Naive thymus-derived CD4-positive, alpha-beta T cell (primary cell): ENCODE measurements at regions not wholly inside any gene's neighbourhood (a gene's known extent, or its start where the extent isn't known, plus 50 kb on each side); places are given as distances from the start of the nearest gene placed in this dataset.

Experiments used
- ATAC-seq: fragments of 150-1000 bp; cut with Tn5 transposase; 2 replicates; pipeline ENCODE4 v1.10.0; 2021; ENCODE audit warnings: mild to moderate bottlenecking, moderate library complexity
- CTCF ChIA-PET: fragments of 350-600 bp; sonication (Branson Sonifier 250); formaldehyde crosslinking; loops from one replicate; lab custom pipeline; 2021; ENCODE audit warnings: antibody characterized with exemption; lab: Charles Lee
- POLR2A ChIA-PET: fragments of 350-600 bp; sonication (Branson Sonifier 250); formaldehyde crosslinking; loops from one replicate; lab custom pipeline; 2021; ENCODE audit warnings: antibody characterized with exemption, inconsistent platforms; lab: Charles Lee
- DNase-seq, 9 donors: peaks; one replicate each; pipeline versions ENCODE4 v3.0.0 to v3.0.0-alpha.2; 2020 to 2022; ENCODE audit warnings: mixed read lengths in 1 of 9
- H3K27ac ChIP-seq: one replicate; pipeline ENCODE4 v1.7.0; 2013; ENCODE audit warnings: mild to moderate bottlenecking, low read depth, low read length, moderate library complexity
- H3K27me3 ChIP-seq, 2 donors: one replicate each; pipeline ENCODE4 v1.7.0; 2013; ENCODE audit warnings: low read length in 2 of 2, mild to moderate bottlenecking in 2 of 2, moderate library complexity in 2 of 2; ENCODE audit not compliant: control insufficient read depth in 2 of 2, insufficient read depth in 2 of 2
- H3K36me3 ChIP-seq, 3 experiments: 1 replicate in 2 of 3; 2 replicates in 1 of 3; pipeline ENCODE4 v1.7.0; 2013; ENCODE audit warnings: low read length in 3 of 3, mild to moderate bottlenecking in 3 of 3, moderate library complexity in 1 of 3; ENCODE audit not compliant: insufficient read depth in 3 of 3, control insufficient read depth in 2 of 3
- H3K4me1 ChIP-seq, 2 donors: one replicate each; pipeline ENCODE4 v1.7.0; 2013; ENCODE audit warnings: low read length in 2 of 2, mild to moderate bottlenecking in 2 of 2, moderate library complexity in 1 of 2; ENCODE audit not compliant: control insufficient read depth in 2 of 2, insufficient read depth in 2 of 2
- H3K4me3 ChIP-seq: 2 replicates; pipeline ENCODE4 v1.7.0; 2013; ENCODE audit warnings: mild to moderate bottlenecking, low read length
- H3K9me3 ChIP-seq, 3 experiments: 1 replicate in 2 of 3; 2 replicates in 1 of 3; pipeline ENCODE4 v1.7.0; 2013; ENCODE audit warnings: low read length in 3 of 3; ENCODE audit not compliant: control insufficient read depth in 2 of 3
- H3K27ac Mint-ChIP-seq, 9 donors: one replicate each; pipeline ENCODE4 v1.8.0; 2020 to 2022; ENCODE audit warnings: mixed read lengths in 9 of 9, mild to moderate bottlenecking in 8 of 9, moderate library complexity in 5 of 9, inconsistent platforms in 2 of 9
- H3K27me3 Mint-ChIP-seq, 5 donors: one replicate each; pipeline ENCODE4 v1.8.0; 2021 to 2022; ENCODE audit warnings: mixed read lengths in 5 of 5, mild to moderate bottlenecking in 1 of 5
- H3K36me3 Mint-ChIP-seq, 5 donors: one replicate each; pipeline ENCODE4 v1.8.0; 2020 to 2022; ENCODE audit warnings: mixed read lengths in 5 of 5, mild to moderate bottlenecking in 3 of 5, inconsistent platforms in 1 of 5
- H3K4me1 Mint-ChIP-seq, 7 donors: one replicate each; pipeline ENCODE4 v1.8.0; 2020 to 2022; ENCODE audit warnings: mixed read lengths in 7 of 7, mild to moderate bottlenecking in 3 of 7, inconsistent platforms in 1 of 7
- H3K4me3 Mint-ChIP-seq, 10 donors: one replicate each; pipeline ENCODE4 v1.8.0; 2020 to 2022; ENCODE audit warnings: mild to moderate bottlenecking in 10 of 10, mixed read lengths in 10 of 10, moderate library complexity in 6 of 10, inconsistent platforms in 2 of 10
- H3K9me3 Mint-ChIP-seq, 11 donors: one replicate each; pipeline ENCODE4 v1.8.0; 2020 to 2022; ENCODE audit warnings: mixed read lengths in 11 of 11, mild to moderate bottlenecking in 4 of 11, inconsistent platforms in 1 of 11, moderate library complexity in 1 of 11
- intact Hi-C, 2 donors: fragments of 100-400 bp; cut with micrococcal nuclease; formaldehyde crosslinking; loops; one replicate each; pipeline ENCODE4 v1.15.1; 2023

GRCh38 chr14:94685166-94685581, 73.0 kb downstream of the SERPINA3 start:
- Mint-ChIP-seq H3K9me3 (peaks cover 0 to 1% (median 0%) of the 10 kb centered on the region in 11 donors), H3K4me1 (peaks cover 0 to 4% (median 0%) of the 10 kb centered on the region in 7 donors), H3K4me3 (no peak overlapping the region), H3K27ac (no peak overlapping the region), H3K27me3 (peaks cover 8 to 27% (median 16%) of the 10 kb centered on the region in 5 donors), H3K36me3 (no peaks in the 10 kb centered on the region)
- ATAC-seq (no peak), DNase-seq (no peak)
- intact Hi-C loops: no loop called here
- ChIA-PET CTCF (no interaction called here), POLR2A (no interaction called here)
- H3K27ac ChIP-seq: no peak overlapping the region
- H3K4me1 ChIP-seq: no peaks in the 10 kb centered on the region
- no peaks in the 10 kb centered on the region for H3K27me3 ChIP-seq
- no peaks in the 10 kb centered on the region for H3K36me3 ChIP-seq
- H3K9me3 ChIP-seq: no peaks in the 10 kb centered on the region
- no peak overlapping the region for H3K4me3 ChIP-seq

GRCh38 chr14:94682736-94683135, 70.5 kb downstream of the SERPINA3 start:
- ChIA-PET POLR2A (no interaction called here), CTCF (interaction anchor here (1.3 kb wide), 1 partner anchor 23 kb away, joined by 3 read pairs; no protein-coding TSS in a partner anchor)
- DNase-seq (no peak), ATAC-seq (no peak)
- Histone ChIP-seq H3K4me1 (no peaks in the 10 kb centered on the region), H3K27me3 (no peaks in the 10 kb centered on the region), H3K36me3 (no peaks in the 10 kb centered on the region), H3K4me3 (no peak overlapping the region), H3K9me3 (no peaks in the 10 kb centered on the region), H3K27ac (no peak overlapping the region)
- H3K36me3 Mint-ChIP-seq: no peaks in the 10 kb centered on the region
- peaks cover 0 to 1% (median 0%) of the 10 kb centered on the region in 11 donors for H3K9me3 Mint-ChIP-seq
- intact Hi-C loops: no loop called here
- no peaks in the 10 kb centered on the region for H3K4me1 Mint-ChIP-seq
- peaks cover 0 to 36% (median 16%) of the 10 kb centered on the region in 5 donors for H3K27me3 Mint-ChIP-seq
- H3K27ac Mint-ChIP-seq: no peak overlapping the region
- no peak overlapping the region for H3K4me3 Mint-ChIP-seq

- Mint-ChIP-seq H3K4me3 (no peak overlapping the region), H3K4me1 (no peaks in the 10 kb centered on the region), H3K27me3 (peaks cover 0 to 39% (median 12%) of the 10 kb centered on the region in 5 donors), H3K36me3 (no peaks in the 10 kb centered on the region), H3K9me3 (peaks cover 0 to 1% (median 0%) of the 10 kb centered on the region in 11 donors), H3K27ac (no peak overlapping the region)
- no peak overlapping the region for H3K4me3 ChIP-seq
- no peaks in the 10 kb centered on the region for H3K27me3 ChIP-seq
- no peak overlapping the region for H3K27ac ChIP-seq
- CTCF ChIA-PET: interaction anchor here (1.3 kb wide), 1 partner anchor 24 kb away, joined by 3 read pairs; no protein-coding TSS in a partner anchor
- H3K36me3 ChIP-seq: no peaks in the 10 kb centered on the region
- no peaks in the 10 kb centered on the region for H3K4me1 ChIP-seq
- no peak for ATAC-seq
- no peaks in the 10 kb centered on the region for H3K9me3 ChIP-seq
- intact Hi-C loops: no loop called here
- POLR2A ChIA-PET: no interaction called here
- DNase-seq: no peak
Observed at GRCh38 chr14:94682061-94682516, 69.9 kb downstream of the SERPINA3 start.

- Mint-ChIP-seq H3K27ac (no peak overlapping the region), H3K4me3 (no peak overlapping the region), H3K9me3 (peaks cover 0 to 1% (median 0%) of the 10 kb centered on the region in 11 donors), H3K27me3 (peaks cover 0 to 41% (median 12%) of the 10 kb centered on the region in 5 donors), H3K36me3 (no peaks in the 10 kb centered on the region), H3K4me1 (no peaks in the 10 kb centered on the region)
- intact Hi-C loops: no loop called here
- ATAC-seq (no peak), DNase-seq (no peak)
- Histone ChIP-seq H3K27me3 (no peaks in the 10 kb centered on the region), H3K36me3 (no peaks in the 10 kb centered on the region), H3K9me3 (no peaks in the 10 kb centered on the region), H3K4me1 (no peaks in the 10 kb centered on the region), H3K27ac (no peak overlapping the region), H3K4me3 (no peak overlapping the region)
- ChIA-PET POLR2A (no interaction called here), CTCF (no interaction called here)
Observed at GRCh38 chr14:94681300-94682060, 69.3 kb downstream of the SERPINA3 start.

- Mint-ChIP-seq H3K27ac (no peak overlapping the region), H3K9me3 (peaks cover 0 to 1% (median 0%) of the 10 kb centered on the region in 11 donors), H3K4me3 (no peak overlapping the region), H3K27me3 (peaks cover 0 to 41% (median 12%) of the 10 kb centered on the region in 5 donors), H3K4me1 (no peaks in the 10 kb centered on the region), H3K36me3 (no peaks in the 10 kb centered on the region)
- ChIA-PET CTCF (no interaction called here), POLR2A (no interaction called here)
- Histone ChIP-seq H3K27me3 (no peaks in the 10 kb centered on the region), H3K36me3 (no peaks in the 10 kb centered on the region), H3K9me3 (no peaks in the 10 kb centered on the region), H3K4me1 (no peaks in the 10 kb centered on the region), H3K27ac (no peak overlapping the region), H3K4me3 (no peak overlapping the region)
- DNase-seq (no peak), ATAC-seq (no peak)
- intact Hi-C loops: no loop called here
Observed at GRCh38 chr14:94680862-94681288, 68.7 kb downstream of the SERPINA3 start.

GRCh38 chr14:94679937-94680861, 68.0 kb downstream of the SERPINA3 start:
- Mint-ChIP-seq H3K27me3 (peaks cover 0 to 41% (median 12%) of the 10 kb centered on the region in 5 donors), H3K36me3 (no peaks in the 10 kb centered on the region), H3K9me3 (peaks cover 0 to 2% (median 0%) of the 10 kb centered on the region in 11 donors), H3K27ac (no peak overlapping the region), H3K4me3 (no peak overlapping the region), H3K4me1 (no peaks in the 10 kb centered on the region)
- no peaks in the 10 kb centered on the region for H3K9me3 ChIP-seq
- ATAC-seq (no peak), DNase-seq (no peak)
- intact Hi-C loops: no loop called here
- H3K27ac ChIP-seq: no peak overlapping the region
- no peaks in the 10 kb centered on the region for H3K27me3 ChIP-seq
- no peaks in the 10 kb centered on the region for H3K36me3 ChIP-seq
- ChIA-PET CTCF (no interaction called here), POLR2A (no interaction called here)
- H3K4me1 ChIP-seq: no peaks in the 10 kb centered on the region
- no peak overlapping the region for H3K4me3 ChIP-seq
